GM12878 (cell line): ENCODE measurements at regions not wholly inside any gene's neighbourhood (a gene's known extent, or its start where the extent isn't known, plus 50 kb on each side); places are given as distances from the start of the nearest gene placed in this dataset.

ENCODE experiments used
- ATAC-seq: fragments of 200-7000 bp; cut with Tn5 transposase; 3 replicates; pipeline ENCODE4 v1.9.1; 2020; ENCODE audit warnings: mild to moderate bottlenecking, moderate library complexity
- BruUV-seq: library from RNA; stranded (reverse); fragments of 400-500 nt; replicated peaks from 2 replicates; lab custom pipeline; 2021; lab: Mats Ljungman, UMichigan
- CTCF ChIA-PET: fragments of 300-600 bp; sonication (Branson Sonifier 250); formaldehyde crosslinking; extraction: SDS; loops from one replicate; lab custom pipeline; 2021; ENCODE audit warnings: inconsistent platforms; lab: Yijun Ruan, JAX
- POLR2A ChIA-PET: fragments of 350-600 bp; formaldehyde crosslinking; extraction: SDS; loops from one replicate; lab custom pipeline; 2021; ENCODE audit warnings: inconsistent platforms; lab: Charles Lee
- RAD21 ChIA-PET: fragments of 300-600 bp; sonication (Branson Sonifier 250); formaldehyde crosslinking; loops from one replicate; lab custom pipeline; 2023; ENCODE audit warnings: antibody characterized with exemption; ENCODE audit not compliant: unreplicated experiment; lab: Charles Lee
- SMC1A ChIA-PET: fragments of 300-600 bp; sonication (Branson Sonifier 250); formaldehyde crosslinking; loops from one replicate; lab custom pipeline; 2023; ENCODE audit not compliant: unreplicated experiment, uncharacterized antibody; lab: Charles Lee
- DNase-seq: peaks from one replicate; pipeline ENCODE4 v3.0.0-alpha.2; 2011; ENCODE audit warnings: low read depth, low spot score
- FAIRE-seq: peaks from 3 replicates; lab custom pipeline; 2011; peaks lifted over from hg19 to GRCh38; lab: Jason Lieb, UNC
- H2AFZ ChIP-seq: 2 replicates; pipeline ENCODE4 v1.6.0; 2011; ENCODE audit warnings: low read depth, low read length, control low read depth; ENCODE audit not compliant: control insufficient read depth
- H3K27ac ChIP-seq: 2 replicates; pipeline ENCODE4 v1.5.1; 2011; ENCODE audit warnings: control low read depth; ENCODE audit not compliant: control insufficient read depth, insufficient read depth
- H3K27me3 ChIP-seq, 2 experiments: replicated peaks in 1 of 2; 2 replicates each; pipeline versions ENCODE4 v1.6.0 to v1.6.1; 2011; ENCODE audit warnings: low read length in 1 of 2; ENCODE audit not compliant: control insufficient read depth in 2 of 2, insufficient read depth in 2 of 2
- H3K36me3 ChIP-seq, 2 experiments: 2 replicates each; pipeline ENCODE4 v1.5.1; 2011; ENCODE audit warnings: low read length in 1 of 2; ENCODE audit not compliant: control insufficient read depth in 2 of 2, insufficient read depth in 2 of 2
- H3K4me1 ChIP-seq: 2 replicates; pipeline ENCODE4 v1.6.1; 2011; ENCODE audit warnings: mild to moderate bottlenecking, low read length, moderate library complexity, mixed read lengths; ENCODE audit not compliant: control insufficient read depth, insufficient read depth
- H3K4me2 ChIP-seq: 2 replicates; pipeline ENCODE4 v1.6.0; 2011; ENCODE audit warnings: control low read depth; ENCODE audit not compliant: control insufficient read depth, insufficient read depth
- H3K4me3 ChIP-seq: fragments of 200-600 bp; sonication (generic); 2 replicates; pipeline ENCODE4 v1.5.1; 2016
- H3K79me2 ChIP-seq: 2 replicates; pipeline ENCODE4 v1.6.0; 2011; ENCODE audit warnings: low read length; ENCODE audit not compliant: control insufficient read depth, insufficient read depth
- H3K9ac ChIP-seq: 2 replicates; pipeline ENCODE4 v1.8.0; 2011; ENCODE audit warnings: low read length, control low read depth, mixed read lengths; ENCODE audit not compliant: control insufficient read depth, insufficient read depth
- H3K9me3 ChIP-seq: replicated peaks from 3 replicates; pipeline ENCODE4 v1.5.1; 2011; ENCODE audit warnings: mild to moderate bottlenecking, low read length; ENCODE audit not compliant: control insufficient read depth, insufficient read depth
- H4K20me1 ChIP-seq: 2 replicates; pipeline ENCODE4 v1.6.0; 2011; ENCODE audit not compliant: control insufficient read depth, insufficient read depth
- BCL11A ChIP-seq: IDR thresholded peaks from 2 replicates; pipeline ENCODE4 v1.6.1; 2011; ENCODE audit warnings: low read depth, low read length
- EED ChIP-seq: sonication (generic); IDR thresholded peaks from 2 replicates; pipeline ENCODE4 v1.6.1; 2016; ENCODE audit warnings: antibody characterized with exemption, low read depth
- EP300 ChIP-seq, 2 experiments: fragments of 150-350 bp in 1 of 2; IDR thresholded peaks; 2 replicates each; pipeline ENCODE4 v1.6.1; 2011 to 2012; ENCODE audit warnings: low read depth in 2 of 2, low read length in 2 of 2, borderline replicate concordance in 1 of 2, improper control_type of control experiment in 1 of 2, inconsistent platforms in 1 of 2; ENCODE audit not compliant: control insufficient read depth in 1 of 2
- FOXK2 ChIP-seq: fragments of 450-650 bp; IDR thresholded peaks from 2 replicates; pipeline ENCODE4 v1.6.1; 2017; ENCODE audit warnings: mild to moderate bottlenecking, moderate library complexity
- JUNB ChIP-seq: IDR thresholded peaks from 2 replicates; pipeline ENCODE4 v1.6.1; 2016; ENCODE audit warnings: antibody characterized with exemption, mild to moderate bottlenecking
- NFYB ChIP-seq: IDR thresholded peaks from 2 replicates; pipeline ENCODE4 v1.6.1; 2011; ENCODE audit warnings: low read depth, mild to moderate bottlenecking, low read length, improper control_type of control experiment, moderate library complexity; ENCODE audit not compliant: insufficient read depth
- SIX5 ChIP-seq: IDR thresholded peaks from 2 replicates; pipeline ENCODE4 v1.6.1; 2011; ENCODE audit warnings: mild to moderate bottlenecking, low read depth, low read length, moderate library complexity; ENCODE audit not compliant: severe bottlenecking
- SMARCA5 ChIP-seq: fragments of 450-650 bp; IDR thresholded peaks from 2 replicates; pipeline ENCODE4 v1.6.1; 2017; ENCODE audit warnings: mild to moderate bottlenecking
- WGBS: methylation state at CpG from one replicate; pipeline ENCODE4 v1.1.6; 2016; ENCODE audit warnings: low lambda C conversion rate; ENCODE audit not compliant: insufficient replicate concordance, insufficient coverage; ENCODE audit errors: missing lambda C conversion rate; 5-methylcytosine and 5-hydroxymethylcytosine counted together
- in situ Hi-C: fragments of 300-500 bp; cut with MboI; formaldehyde crosslinking; loops from 9 replicates; pipeline ENCODE4 v1.14.3; 2018; ENCODE audit warnings: mixed read lengths
- intact Hi-C: fragments of 100-400 bp; cut with micrococcal nuclease; formaldehyde crosslinking; loops from one replicate; pipeline ENCODE4 v1.14.2; 2022; ENCODE audit not compliant: unreplicated experiment
- TF ChIP-seq, protein P1 (sequence below): fragments of 450-650 bp; IDR thresholded peaks from 2 replicates; pipeline ENCODE4 v1.6.1; 2017; ENCODE audit warnings: mild to moderate bottlenecking
- TF ChIP-seq, protein P2 (sequence below): fragments of 450-650 bp; IDR thresholded peaks from 2 replicates; pipeline ENCODE4 v1.6.1; 2016; ENCODE audit warnings: mild to moderate bottlenecking

DNA sequence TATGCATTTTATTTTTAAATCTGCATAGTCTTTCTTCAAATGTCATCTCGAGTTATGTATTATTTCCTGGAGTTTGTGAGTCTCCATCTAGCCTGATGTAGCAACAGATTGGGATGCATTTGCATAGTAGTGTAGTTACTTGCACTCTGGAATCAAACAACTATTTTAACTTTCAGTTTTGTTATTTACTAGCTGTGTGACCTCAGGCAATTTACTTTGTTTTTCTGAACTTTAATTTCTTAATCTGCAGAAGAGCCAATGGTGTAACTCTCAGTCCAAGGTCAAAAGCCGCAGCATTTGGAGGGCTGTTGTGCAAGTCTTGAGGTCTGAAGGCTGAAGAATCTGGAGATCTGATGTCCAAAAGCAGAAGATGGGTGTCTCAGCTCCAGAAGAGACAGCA is 175.8 kb upstream of the SORCS1 start:
- CTCF ChIA-PET, result no interaction called here
- FAIRE-seq, result no peak
- no peak overlapping the region for H3K4me2 ChIP-seq
- no peak; the same call in 1 of the 3 replicates for ATAC-seq
- no peaks in the 10 kb centered on the region for H3K9me3 ChIP-seq
- H3K9ac ChIP-seq, result no peak overlapping the region
- RAD21 ChIA-PET, result no interaction called here
- BruUV-seq, result no TSS peak
- no peaks in the 10 kb centered on the region for H4K20me1 ChIP-seq
- intact Hi-C loops, result no loop called here
- TF ChIP-seq, protein P1, sequence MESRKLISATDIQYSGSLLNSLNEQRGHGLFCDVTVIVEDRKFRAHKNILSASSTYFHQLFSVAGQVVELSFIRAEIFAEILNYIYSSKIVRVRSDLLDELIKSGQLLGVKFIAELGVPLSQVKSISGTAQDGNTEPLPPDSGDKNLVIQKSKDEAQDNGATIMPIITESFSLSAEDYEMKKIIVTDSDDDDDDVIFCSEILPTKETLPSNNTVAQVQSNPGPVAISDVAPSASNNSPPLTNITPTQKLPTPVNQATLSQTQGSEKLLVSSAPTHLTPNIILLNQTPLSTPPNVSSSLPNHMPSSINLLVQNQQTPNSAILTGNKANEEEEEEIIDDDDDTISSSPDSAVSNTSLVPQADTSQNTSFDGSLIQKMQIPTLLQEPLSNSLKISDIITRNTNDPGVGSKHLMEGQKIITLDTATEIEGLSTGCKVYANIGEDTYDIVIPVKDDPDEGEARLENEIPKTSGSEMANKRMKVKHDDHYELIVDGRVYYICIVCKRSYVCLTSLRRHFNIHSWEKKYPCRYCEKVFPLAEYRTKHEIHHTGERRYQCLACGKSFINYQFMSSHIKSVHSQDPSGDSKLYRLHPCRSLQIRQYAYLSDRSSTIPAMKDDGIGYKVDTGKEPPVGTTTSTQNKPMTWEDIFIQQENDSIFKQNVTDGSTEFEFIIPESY, result no peak
- TF ChIP-seq SMARCA5 (no peak), EED (no peak), NFYB (no peak), FOXK2 (no peak), BCL11A (no peak), EP300 (IDR thresholded peaks at IDR 0.05; ENCODE audit: borderline replicate concordance in 1 of 2, control insufficient read depth in 1 of 2, low read depth in 2 of 2, low read length in 2 of 2) (no peak), JUNB (no peak), SIX5 (no peak)
- TF ChIP-seq, protein P2, sequence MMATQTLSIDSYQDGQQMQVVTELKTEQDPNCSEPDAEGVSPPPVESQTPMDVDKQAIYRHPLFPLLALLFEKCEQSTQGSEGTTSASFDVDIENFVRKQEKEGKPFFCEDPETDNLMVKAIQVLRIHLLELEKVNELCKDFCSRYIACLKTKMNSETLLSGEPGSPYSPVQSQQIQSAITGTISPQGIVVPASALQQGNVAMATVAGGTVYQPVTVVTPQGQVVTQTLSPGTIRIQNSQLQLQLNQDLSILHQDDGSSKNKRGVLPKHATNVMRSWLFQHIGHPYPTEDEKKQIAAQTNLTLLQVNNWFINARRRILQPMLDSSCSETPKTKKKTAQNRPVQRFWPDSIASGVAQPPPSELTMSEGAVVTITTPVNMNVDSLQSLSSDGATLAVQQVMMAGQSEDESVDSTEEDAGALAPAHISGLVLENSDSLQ, result no peak
- no peaks in the 10 kb centered on the region for H3K4me1 ChIP-seq
- H3K27ac ChIP-seq, result no peak overlapping the region
- no peaks in the 10 kb centered on the region for H3K36me3 ChIP-seq
- POLR2A ChIA-PET, result no interaction called here
- no peak overlapping the region for H2AFZ ChIP-seq
- H3K79me2 ChIP-seq, result no peaks in the 10 kb centered on the region
- no peaks in the 10 kb centered on the region for H3K27me3 ChIP-seq
- DNase-seq, result no peak
- H3K4me3 ChIP-seq, result no peak overlapping the region
- SMC1A ChIA-PET, result no interaction called here
- 3% methylated on average over 2 of the region's 2 CpGs for WGBS
- in situ Hi-C loops, result no loop called here
